Choroid plexus epithelial cell (primary cell): ENCODE measurements at regions not wholly inside any gene's neighbourhood (a gene's known extent, or its start where the extent isn't known, plus 50 kb on each side); places are given as distances from the start of the nearest gene placed in this dataset.
A peak's percentile ranks its signal among the peaks of the same experiment; 100 is the strongest.

Source experiments
- DNase-seq: peaks from one replicate; pipeline ENCODE4 v3.0.0-alpha.2; 2010; ENCODE audit warnings: low read depth
- H3K4me3 ChIP-seq: 2 replicates; pipeline ENCODE4 v1.5.1; 2011; ENCODE audit warnings: low read depth, mild to moderate bottlenecking, control low read depth, low read length, moderate library complexity
- TF ChIP-seq, protein P1 (sequence below): conservative IDR thresholded peaks from 2 replicates; pipeline ENCODE4 v1.5.1; 2011; ENCODE audit warnings: low read depth, mild to moderate bottlenecking, control low read depth, inconsistent platforms, low read length, moderate library complexity

DNA sequence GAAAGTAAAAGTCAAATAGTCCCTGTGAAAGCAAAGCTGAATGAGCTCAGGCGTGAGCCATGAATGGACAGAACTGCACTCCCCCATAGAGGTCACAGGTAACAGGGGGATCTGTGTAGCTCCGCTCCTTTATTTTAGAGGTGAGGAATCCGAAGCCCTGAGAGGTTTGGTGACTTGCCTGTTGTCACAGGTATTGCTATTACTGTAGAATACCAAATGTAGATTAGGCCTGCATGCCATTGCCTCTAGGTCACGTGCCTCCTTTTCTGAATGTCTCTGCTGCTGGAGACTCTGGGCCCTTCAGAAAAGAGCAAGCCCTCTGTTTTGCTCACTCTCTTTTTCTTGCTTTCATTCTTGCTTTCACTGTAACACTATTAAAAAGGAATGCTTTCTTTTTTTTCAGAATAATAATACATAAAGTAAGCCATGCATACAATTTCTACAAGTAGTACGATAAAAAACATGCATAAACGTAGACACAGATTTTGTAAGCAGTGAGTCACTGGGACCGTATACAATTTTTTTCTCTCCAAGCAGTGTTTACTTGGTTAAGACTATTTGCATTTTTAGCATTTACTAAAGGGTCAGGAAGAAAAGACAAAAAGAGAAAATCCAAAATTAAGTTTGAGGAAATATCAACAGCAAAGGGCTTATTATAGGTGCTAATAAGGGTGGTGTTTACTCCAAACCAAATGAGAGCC is 568.7 kb upstream of the ADAMTS16 start:
- no peak overlapping the region for H3K4me3 ChIP-seq
- no peak for DNase-seq
- TF ChIP-seq, protein P1, sequence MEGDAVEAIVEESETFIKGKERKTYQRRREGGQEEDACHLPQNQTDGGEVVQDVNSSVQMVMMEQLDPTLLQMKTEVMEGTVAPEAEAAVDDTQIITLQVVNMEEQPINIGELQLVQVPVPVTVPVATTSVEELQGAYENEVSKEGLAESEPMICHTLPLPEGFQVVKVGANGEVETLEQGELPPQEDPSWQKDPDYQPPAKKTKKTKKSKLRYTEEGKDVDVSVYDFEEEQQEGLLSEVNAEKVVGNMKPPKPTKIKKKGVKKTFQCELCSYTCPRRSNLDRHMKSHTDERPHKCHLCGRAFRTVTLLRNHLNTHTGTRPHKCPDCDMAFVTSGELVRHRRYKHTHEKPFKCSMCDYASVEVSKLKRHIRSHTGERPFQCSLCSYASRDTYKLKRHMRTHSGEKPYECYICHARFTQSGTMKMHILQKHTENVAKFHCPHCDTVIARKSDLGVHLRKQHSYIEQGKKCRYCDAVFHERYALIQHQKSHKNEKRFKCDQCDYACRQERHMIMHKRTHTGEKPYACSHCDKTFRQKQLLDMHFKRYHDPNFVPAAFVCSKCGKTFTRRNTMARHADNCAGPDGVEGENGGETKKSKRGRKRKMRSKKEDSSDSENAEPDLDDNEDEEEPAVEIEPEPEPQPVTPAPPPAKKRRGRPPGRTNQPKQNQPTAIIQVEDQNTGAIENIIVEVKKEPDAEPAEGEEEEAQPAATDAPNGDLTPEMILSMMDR, result no peak

DNA sequence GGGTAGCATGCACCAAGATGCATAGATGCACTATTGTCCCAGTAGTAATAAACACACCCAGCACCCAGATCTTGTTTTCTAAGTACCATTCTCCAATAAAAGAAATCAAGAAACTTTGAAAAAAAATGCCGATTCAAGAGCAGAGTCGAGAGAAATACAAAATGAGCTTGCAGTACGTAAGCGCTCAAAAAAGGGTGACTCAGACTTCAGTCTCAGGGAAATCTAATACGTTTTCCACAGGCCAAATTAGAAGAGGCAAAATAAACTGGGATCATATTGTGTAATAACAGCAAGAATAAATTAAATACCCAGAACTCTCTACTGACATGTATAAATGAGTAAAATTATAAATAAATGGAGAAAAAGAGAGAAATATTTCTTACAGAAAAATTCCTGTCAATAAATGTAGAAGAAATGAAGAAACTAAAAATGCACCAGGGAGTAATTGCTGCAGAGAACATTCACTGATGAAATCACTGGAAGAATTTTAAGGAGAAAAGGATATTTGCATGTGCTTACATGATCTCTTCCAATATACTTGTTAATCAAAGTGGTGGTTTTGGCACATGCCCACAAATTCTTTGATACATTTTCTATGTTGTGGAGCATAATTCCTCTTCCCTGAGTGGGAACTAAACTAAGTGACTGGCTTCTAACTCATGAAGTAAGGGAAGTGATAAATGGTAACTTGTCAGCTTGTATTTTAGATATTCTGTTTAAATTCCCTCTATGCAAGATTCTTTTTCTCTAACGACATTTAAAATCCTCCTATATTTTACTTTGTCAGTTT is 567.6 kb upstream of the ADAMTS16 start:
- H3K4me3 ChIP-seq, result no peak overlapping the region
- DNase-seq, result peak; percentile 9
- TF ChIP-seq, protein P1, result no peak

DNA sequence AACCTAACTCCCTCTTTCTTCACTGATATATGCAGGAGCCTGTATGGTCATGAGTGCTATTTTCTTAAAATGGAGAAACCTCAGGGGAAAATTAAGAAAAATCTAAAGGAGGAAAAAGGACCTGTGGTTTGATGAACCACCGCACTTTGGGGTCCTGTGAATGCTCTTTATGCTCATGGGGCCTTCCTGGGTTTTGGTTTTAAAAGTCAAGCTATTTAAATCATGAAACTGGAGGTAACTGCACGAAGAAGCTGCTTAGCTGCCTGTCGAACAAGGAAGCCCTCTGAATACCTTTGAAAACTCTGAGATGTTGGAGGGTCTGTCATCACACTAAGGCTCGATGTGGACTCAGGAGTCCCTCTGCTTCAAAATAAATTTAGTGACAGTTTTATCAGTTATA is 564.5 kb upstream of the ADAMTS16 start:
- TF ChIP-seq, protein P1, result no peak
- DNase-seq, result no peak
- H3K4me3 ChIP-seq, result no peak overlapping the region

DNA sequence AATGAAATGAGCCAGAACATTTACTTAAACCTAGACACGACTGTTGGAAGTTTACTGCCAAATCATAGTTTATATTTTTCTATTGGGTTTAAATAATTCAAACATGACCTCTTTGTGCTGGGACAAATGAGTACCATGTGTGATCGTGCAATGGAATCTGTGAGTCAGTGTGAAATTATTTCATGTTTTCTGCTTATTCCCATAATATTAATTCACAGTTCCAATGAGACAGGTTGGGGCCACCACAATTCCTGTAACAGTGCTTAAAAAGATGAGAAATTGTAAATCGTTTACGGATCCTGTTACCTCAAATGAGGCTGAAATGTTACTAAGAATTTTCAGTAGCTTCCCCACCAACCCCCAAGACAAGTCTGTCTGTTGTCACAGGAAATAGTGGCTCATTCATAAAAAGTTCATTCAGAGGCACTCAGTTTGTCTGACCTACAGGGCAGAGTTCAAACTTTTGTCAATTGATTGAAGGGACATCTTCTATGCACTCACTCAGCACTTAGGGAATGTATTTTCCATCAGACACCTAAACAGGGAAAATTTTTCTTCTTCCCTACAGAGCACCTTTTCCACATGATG is 563.9 kb upstream of the ADAMTS16 start:
- H3K4me3 ChIP-seq, result no peak overlapping the region
- peak; percentile 65 for DNase-seq
- TF ChIP-seq, protein P1, result no peak

DNA sequence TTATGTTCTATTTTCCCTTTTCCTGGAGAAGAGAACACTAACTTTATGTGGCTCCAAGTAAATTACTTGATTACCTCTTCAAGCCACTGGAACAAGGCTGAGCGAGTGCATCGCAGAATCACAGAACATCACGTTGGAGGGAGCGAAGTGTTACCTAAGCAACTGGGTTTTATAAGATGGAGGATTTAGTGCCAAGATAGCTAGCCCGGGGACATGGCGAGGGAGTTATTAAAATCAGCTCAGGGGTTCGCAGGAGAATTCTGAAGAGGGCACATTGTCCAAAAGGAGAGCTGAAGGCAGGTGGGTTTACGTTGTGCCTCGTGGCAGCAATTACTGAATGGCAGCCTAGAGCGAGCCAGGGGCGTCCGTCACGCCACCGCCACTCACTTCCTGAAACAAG is 563.2 kb upstream of the ADAMTS16 start:
- no peak for DNase-seq
- TF ChIP-seq, protein P1, result no peak
- H3K4me3 ChIP-seq, result no peak overlapping the region

DNA sequence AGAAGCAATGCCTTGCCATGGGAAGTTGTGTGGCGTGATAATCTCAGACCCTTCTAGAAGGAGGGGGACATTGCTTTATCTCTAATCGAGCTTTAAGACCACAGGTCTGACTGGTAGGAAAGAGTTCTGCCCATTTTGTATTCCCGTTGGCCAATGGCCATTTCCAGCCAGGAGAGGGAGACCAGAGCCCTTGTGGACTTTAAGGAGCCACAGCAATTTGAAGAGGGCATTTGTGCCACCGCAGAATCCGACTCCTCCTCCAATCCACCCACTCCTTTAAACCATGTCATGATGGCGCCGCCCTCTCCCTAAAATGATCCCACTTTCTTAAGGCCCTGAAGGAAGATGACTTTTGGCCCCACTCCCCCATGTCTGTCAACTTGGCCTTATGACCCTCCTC is 560.5 kb upstream of the ADAMTS16 start:
- no peak for DNase-seq
- TF ChIP-seq, protein P1, result no peak
- no peak overlapping the region for H3K4me3 ChIP-seq
